Activated CD8-positive, alpha-beta T cell treated with anti-CD3 and anti-CD28 coated beads, Interleukin-2, amount 10 ng/mL, durations not matched to agents 7 days and 5 days (primary cell): ENCODE measurements at regions not wholly inside any gene's neighbourhood (a gene's known extent, or its start where the extent isn't known, plus 50 kb on each side); places are given as distances from the start of the nearest gene placed in this dataset.
"Not testable (repeated sequence)": the region's sequence is repeated elsewhere in the genome, so short reads cannot be mapped to it uniquely, and the experiment has no call there.

Experiments used
- ATAC-seq: fragments of 150-1000 bp; cut with Tn5 transposase; one replicate; pipeline ENCODE4 v1.10.0; 2021; ENCODE audit warnings: moderate library complexity
- CTCF ChIA-PET: fragments of 350-600 bp; sonication (Branson Sonifier 250); formaldehyde crosslinking; loops from one replicate; lab custom pipeline; 2021; ENCODE audit warnings: antibody characterized with exemption; lab: Charles Lee
- POLR2A ChIA-PET: fragments of 350-600 bp; sonication (Branson Sonifier 250); formaldehyde crosslinking; loops from one replicate; lab custom pipeline; 2021; ENCODE audit warnings: antibody characterized with exemption; lab: Charles Lee
- DNase-seq: peaks from one replicate; pipeline ENCODE4 v3.0.0-alpha.2; 2020
- H3K27ac Mint-ChIP-seq: one replicate; pipeline ENCODE4 v1.8.0; 2021; ENCODE audit warnings: mild to moderate bottlenecking, mixed read lengths
- H3K27me3 Mint-ChIP-seq: one replicate; pipeline ENCODE4 v1.8.0; 2021; ENCODE audit warnings: low read depth, mixed read lengths
- H3K36me3 Mint-ChIP-seq: one replicate; pipeline ENCODE4 v1.8.0; 2021; ENCODE audit warnings: low read depth, mixed read lengths
- H3K4me1 Mint-ChIP-seq: one replicate; pipeline ENCODE4 v1.8.0; 2021; ENCODE audit warnings: low read depth, mixed read lengths
- H3K4me3 Mint-ChIP-seq: one replicate; pipeline ENCODE4 v1.8.0; 2021; ENCODE audit warnings: mild to moderate bottlenecking, mixed read lengths
- H3K9me3 Mint-ChIP-seq: one replicate; pipeline ENCODE4 v1.8.0; 2022; ENCODE audit warnings: mixed read lengths; ENCODE audit not compliant: insufficient read depth

GRCh38 chr17:70288540-70289290, 119.4 kb downstream of the KCNJ2 start:
- H3K27me3 Mint-ChIP-seq: no peaks in the 10 kb centered on the region
- ATAC-seq: no peak
- POLR2A ChIA-PET: interaction anchor here (0.7 kb wide), 1 partner anchor 442 kb away, joined by 3 read pairs; no protein-coding TSS in a partner anchor

GRCh38 chr17:70290770-70291169, 121.4 kb downstream of the KCNJ2 start:
- Mint-ChIP-seq H3K36me3 (no peaks in the 10 kb centered on the region), H3K27ac (no peak overlapping the region), H3K9me3 (no peaks in the 10 kb centered on the region), H3K4me3 (no peak overlapping the region), H3K4me1 (no peaks in the 10 kb centered on the region), H3K27me3 (no peaks in the 10 kb centered on the region)
- CTCF ChIA-PET: no interaction called here
- no peak for DNase-seq
- POLR2A ChIA-PET: no interaction called here
- no peak for ATAC-seq

More at GRCh38 chr17:70288540-70289290, 119.4 kb downstream of the KCNJ2 start:
- Mint-ChIP-seq H3K4me3 (no peak overlapping the region), H3K9me3 (no peaks in the 10 kb centered on the region), H3K4me1 (no peaks in the 10 kb centered on the region), H3K36me3 (no peaks in the 10 kb centered on the region), H3K27ac (no peak overlapping the region)
- CTCF ChIA-PET: no interaction called here
- DNase-seq: no peak

- ATAC-seq: no peak
- peaks cover 3% of the 10 kb centered on the region for H3K9me3 Mint-ChIP-seq
- H3K27me3 Mint-ChIP-seq: no peaks in the 10 kb centered on the region
- ChIA-PET POLR2A (no interaction called here), CTCF (no interaction called here)
- DNase-seq: no peak
- H3K36me3 Mint-ChIP-seq: no peaks in the 10 kb centered on the region
- H3K27ac Mint-ChIP-seq: no peak overlapping the region
- no peaks in the 10 kb centered on the region for H3K4me1 Mint-ChIP-seq
- no peak overlapping the region for H3K4me3 Mint-ChIP-seq
Measured at GRCh38 chr17:70292366-70292765, 123.0 kb downstream of the KCNJ2 start.

DNA sequence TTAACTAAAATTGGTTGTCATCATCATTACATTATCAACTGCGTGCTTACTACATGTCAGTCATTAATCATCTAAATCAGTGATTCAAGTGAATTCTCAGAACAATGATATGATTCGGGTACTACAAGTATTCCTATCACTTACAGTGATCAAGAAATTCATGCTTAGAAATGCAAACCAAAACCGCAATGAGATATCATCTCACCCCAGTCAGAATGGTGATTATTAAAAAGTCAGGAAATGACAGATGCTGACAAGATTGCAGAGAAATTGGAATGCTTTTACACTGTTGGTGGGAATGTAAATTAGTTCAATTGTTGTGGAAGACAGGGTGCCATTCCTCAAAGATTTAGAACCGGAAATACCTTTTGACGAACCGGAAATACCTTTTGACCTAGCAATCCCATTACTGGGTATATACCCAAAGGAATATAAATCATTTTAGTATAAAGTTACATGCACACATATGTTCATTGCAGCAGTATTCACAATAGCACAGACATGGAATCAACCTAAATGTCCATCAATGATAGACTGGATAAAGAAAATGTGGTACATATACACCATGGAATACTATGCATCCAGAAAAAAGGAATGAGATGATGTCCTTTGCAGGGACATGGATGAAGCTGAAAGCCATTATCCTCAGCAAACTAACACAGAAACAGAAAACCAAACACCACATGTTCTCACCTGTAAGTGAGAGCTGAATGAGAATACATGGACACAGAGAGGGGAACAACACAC, 124.4 kb downstream of the KCNJ2 start:
- POLR2A ChIA-PET, CTCF ChIA-PET, H3K27ac Mint-ChIP-seq, ATAC-seq, H3K4me3 Mint-ChIP-seq, H3K27me3 Mint-ChIP-seq, H3K36me3 Mint-ChIP-seq, H3K9me3 Mint-ChIP-seq, H3K4me1 Mint-ChIP-seq, DNase-seq: not testable (repeated sequence)

DNA sequence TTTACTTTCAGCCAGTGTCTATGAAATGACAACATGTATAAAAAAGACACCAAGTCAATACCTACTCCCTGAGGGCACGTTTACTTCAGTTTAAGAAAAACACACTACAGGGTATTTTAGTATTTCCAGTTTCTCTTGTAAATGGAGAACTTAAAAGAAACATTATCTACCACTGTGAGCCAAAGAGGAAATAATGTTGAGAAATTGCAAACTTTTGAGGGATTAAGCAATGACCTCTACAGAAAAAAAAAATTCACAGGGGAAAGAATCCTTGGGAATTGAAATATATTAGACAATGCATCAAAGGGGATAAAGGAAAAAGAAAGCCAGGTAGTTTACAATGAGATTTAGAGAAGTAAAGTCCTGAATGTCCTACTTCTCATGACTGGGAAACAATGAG, 126.0 kb downstream of the KCNJ2 start:
- Mint-ChIP-seq H3K9me3 (peaks cover 8% of the 10 kb centered on the region), H3K4me1 (no peaks in the 10 kb centered on the region), H3K27ac (no peak overlapping the region), H3K4me3 (no peak overlapping the region), H3K36me3 (no peaks in the 10 kb centered on the region), H3K27me3 (no peaks in the 10 kb centered on the region)
- ChIA-PET POLR2A (no interaction called here), CTCF (no interaction called here)
- no peak for ATAC-seq
- no peak for DNase-seq

GRCh38 chr17:70295731-70296130, 126.4 kb downstream of the KCNJ2 start:
- Mint-ChIP-seq H3K4me1 (no peaks in the 10 kb centered on the region), H3K27me3 (no peaks in the 10 kb centered on the region), H3K4me3 (no peak overlapping the region), H3K9me3 (peaks cover 8% of the 10 kb centered on the region), H3K36me3 (no peaks in the 10 kb centered on the region), H3K27ac (no peak overlapping the region)
- no peak for ATAC-seq
- ChIA-PET POLR2A (no interaction called here), CTCF (no interaction called here)
- DNase-seq: no peak

GRCh38 chr17:70296456-70296855, 127.1 kb downstream of the KCNJ2 start:
- ChIA-PET CTCF (no interaction called here), POLR2A (no interaction called here)
- Mint-ChIP-seq H3K36me3 (no peaks in the 10 kb centered on the region), H3K9me3 (peaks cover 8% of the 10 kb centered on the region), H3K4me3 (no peak overlapping the region), H3K4me1 (no peaks in the 10 kb centered on the region), H3K27me3 (no peaks in the 10 kb centered on the region), H3K27ac (no peak overlapping the region)
- DNase-seq (no peak), ATAC-seq (no peak)

DNA sequence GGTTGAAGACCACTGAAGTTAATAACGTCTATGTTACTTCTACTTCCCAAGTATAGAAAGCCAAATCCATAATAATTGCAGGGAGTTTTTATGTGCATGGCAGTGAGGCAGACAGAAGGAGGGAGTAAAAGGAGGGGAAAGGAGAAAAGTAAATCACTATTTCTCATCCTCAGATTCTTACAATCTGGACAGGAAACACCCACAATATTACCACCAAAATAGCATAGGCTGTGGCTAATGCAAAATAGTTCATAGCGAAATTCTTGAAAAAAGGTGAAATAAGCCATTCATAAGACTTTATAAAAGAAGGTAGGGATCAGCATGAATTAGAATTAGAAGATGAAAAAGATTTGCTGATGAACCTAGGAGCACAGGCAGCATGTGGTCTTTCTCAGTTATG, 128.1 kb downstream of the KCNJ2 start:
- no peaks in the 10 kb centered on the region for H3K36me3 Mint-ChIP-seq
- no peak overlapping the region for H3K27ac Mint-ChIP-seq
- H3K9me3 Mint-ChIP-seq: peaks cover 8% of the 10 kb centered on the region
- ChIA-PET POLR2A (no interaction called here), CTCF (no interaction called here)
- H3K4me3 Mint-ChIP-seq: no peak overlapping the region
- no peaks in the 10 kb centered on the region for H3K27me3 Mint-ChIP-seq
- DNase-seq (no peak), ATAC-seq (no peak)
- no peaks in the 10 kb centered on the region for H3K4me1 Mint-ChIP-seq

DNA sequence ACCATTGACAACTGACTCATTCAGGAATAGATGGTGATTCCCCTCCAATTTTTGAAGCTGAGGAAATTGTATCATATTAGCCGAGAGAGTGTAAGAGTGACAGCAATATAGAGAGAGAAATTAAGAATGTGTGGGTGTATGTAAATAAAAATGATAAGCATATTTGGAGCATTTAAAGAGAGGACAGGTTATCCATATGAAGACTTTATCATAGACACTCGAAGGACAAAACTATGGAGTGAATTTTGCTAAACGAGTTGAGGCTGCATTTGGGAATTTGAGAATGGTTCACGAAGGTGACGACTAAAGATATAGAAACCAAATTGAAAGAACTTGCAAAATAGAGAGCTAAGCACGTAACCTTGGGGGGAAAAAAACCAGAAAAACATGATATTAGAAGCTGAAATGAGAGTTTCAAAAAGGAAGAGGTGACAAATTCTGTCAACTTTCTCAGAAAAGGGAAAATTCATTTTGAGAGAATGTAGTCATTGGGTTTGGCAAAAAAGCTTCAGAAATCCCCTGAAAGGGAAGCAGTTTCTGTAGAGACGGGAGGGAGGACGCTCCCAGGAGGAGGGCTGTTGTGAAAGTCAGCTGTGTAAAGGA, 129.7 kb downstream of the KCNJ2 start:
- POLR2A ChIA-PET: no interaction called here
- ATAC-seq: no peak

DNA sequence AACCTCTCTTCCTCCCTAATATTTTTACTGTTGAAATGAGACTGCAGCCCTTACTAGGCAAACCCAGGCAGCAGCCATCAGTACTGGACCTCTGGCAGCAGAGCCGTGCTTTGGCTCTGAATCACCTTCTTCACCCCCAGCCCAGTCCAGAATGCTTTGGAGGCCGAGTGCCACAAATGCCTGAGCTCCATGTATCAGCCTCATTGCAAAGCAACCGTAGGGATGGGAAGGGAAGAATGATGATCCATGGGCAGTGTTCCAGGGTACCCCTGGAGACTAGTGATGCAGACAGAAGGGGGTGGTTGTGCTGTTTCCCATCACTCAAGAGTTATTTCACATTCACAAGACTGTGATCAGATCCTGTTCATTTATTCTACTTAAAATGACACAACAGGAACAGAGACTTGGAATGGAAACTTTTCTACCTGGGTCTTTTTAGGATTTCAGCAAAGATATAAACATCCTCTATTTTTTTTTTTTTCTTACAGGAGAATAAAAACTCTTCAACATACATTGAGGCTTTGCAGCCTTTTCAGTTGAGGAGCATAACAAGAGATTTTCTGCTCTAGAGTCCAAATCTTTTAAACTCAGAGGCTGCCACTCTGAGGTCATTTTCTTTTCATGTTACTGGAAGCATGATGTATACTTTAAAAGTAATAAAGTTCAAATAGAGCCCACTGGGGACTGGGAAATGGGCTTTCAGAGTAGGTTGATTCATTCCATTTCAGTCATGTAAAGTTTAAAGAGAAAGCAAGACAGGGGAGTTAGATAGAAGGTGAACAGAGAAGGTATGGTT, 138.3 kb downstream of the KCNJ2 start:
- ATAC-seq (no peak), DNase-seq (no peak)
- no peak overlapping the region for H3K27ac Mint-ChIP-seq
- POLR2A ChIA-PET: no interaction called here
- H3K4me1 Mint-ChIP-seq: no peaks in the 10 kb centered on the region
- H3K9me3 Mint-ChIP-seq: no peaks in the 10 kb centered on the region
- H3K36me3 Mint-ChIP-seq: no peaks in the 10 kb centered on the region
- CTCF ChIA-PET: no interaction called here
- no peaks in the 10 kb centered on the region for H3K27me3 Mint-ChIP-seq
- no peak overlapping the region for H3K4me3 Mint-ChIP-seq

More for the DNA sequence above, 129.7 kb downstream of the KCNJ2 start:
- Mint-ChIP-seq H3K36me3 (no peaks in the 10 kb centered on the region), H3K27me3 (no peaks in the 10 kb centered on the region), H3K4me3 (no peak overlapping the region), H3K4me1 (no peaks in the 10 kb centered on the region), H3K9me3 (peaks cover 8% of the 10 kb centered on the region), H3K27ac (no peak overlapping the region)
- DNase-seq: no peak
- CTCF ChIA-PET: no interaction called here

DNA sequence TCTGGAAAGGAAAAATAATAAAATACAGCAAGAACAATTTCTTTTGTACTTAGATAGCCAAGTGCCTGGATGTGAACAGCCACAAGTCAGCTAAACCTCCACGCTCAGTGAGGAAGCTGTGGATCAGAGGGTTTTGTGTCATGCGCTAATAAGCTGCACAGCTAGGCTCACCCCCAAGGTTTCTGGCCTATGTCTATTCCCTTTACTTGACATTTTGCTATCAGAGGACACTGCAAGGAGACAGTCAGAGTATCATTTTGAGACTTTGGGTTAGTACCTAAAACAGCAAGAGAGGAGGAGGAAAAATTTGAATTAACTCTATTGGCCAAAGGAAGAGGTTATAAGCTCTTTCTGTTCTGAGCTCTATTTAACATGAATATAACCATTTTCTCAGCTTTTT, 139.3 kb downstream of the KCNJ2 start:
- Mint-ChIP-seq H3K4me3 (no peak overlapping the region), H3K4me1 (no peaks in the 10 kb centered on the region), H3K27ac (no peak overlapping the region), H3K27me3 (no peaks in the 10 kb centered on the region), H3K9me3 (no peaks in the 10 kb centered on the region), H3K36me3 (no peaks in the 10 kb centered on the region)
- ATAC-seq (no peak), DNase-seq (no peak)
- CTCF ChIA-PET: no interaction called here
- POLR2A ChIA-PET: no interaction called here
